ENCODE measurements at regions not wholly inside any gene's neighbourhood (a gene's known extent, or its start where the extent isn't known, plus 50 kb on each side); places are given as distances from the start of the nearest gene placed in this dataset.
A peak's percentile ranks its signal among the peaks of the same experiment; 100 is the strongest.
"Not testable (repeated sequence)": the region's sequence is repeated elsewhere in the genome, so short reads cannot be mapped to it uniquely, and the experiment has no call there.

- TF ChIP-seq CTCF (IDR thresholded peaks at IDR 0.05; ENCODE audit: insufficient read depth, low read length): no peak
- H3K4me3 ChIP-seq (ENCODE audit: low read depth, low read length): no peak overlapping the region
- no peak for DNase-seq (ENCODE audit: low read depth)
These were observed 96.5 kb downstream of the PLEKHG1 start for GRCh38 chr6:150696190-150696589.

GRCh38 chr6:150696918-150697317, 97.2 kb downstream of the PLEKHG1 start:
- H3K4me3 ChIP-seq (ENCODE audit: low read depth, low read length); DNase-seq (ENCODE audit: low read depth): not testable (repeated sequence)

GRCh38 chr6:150697515-150697914, 97.8 kb downstream of the PLEKHG1 start:
- TF ChIP-seq CTCF (IDR thresholded peaks at IDR 0.05; ENCODE audit: insufficient read depth, low read length): no peak
- DNase-seq (ENCODE audit: low read depth): peak; percentile 7
- no peak overlapping the region for H3K4me3 ChIP-seq (ENCODE audit: low read depth, low read length)

GRCh38 chr6:150698391-150698790, 98.7 kb downstream of the PLEKHG1 start:
- DNase-seq (ENCODE audit: low read depth): no peak
- no peak for TF ChIP-seq CTCF (IDR thresholded peaks at IDR 0.05; ENCODE audit: insufficient read depth, low read length)
- no peak overlapping the region for H3K4me3 ChIP-seq (ENCODE audit: low read depth, low read length)

- no peak overlapping the region for H3K4me3 ChIP-seq (ENCODE audit: low read depth, low read length)
- TF ChIP-seq CTCF (IDR thresholded peaks at IDR 0.05; ENCODE audit: insufficient read depth, low read length): no peak
- DNase-seq (ENCODE audit: low read depth): no peak
These were observed 103.0 kb downstream of the PLEKHG1 start for GRCh38 chr6:150702675-150703074.

- TF ChIP-seq CTCF (IDR thresholded peaks at IDR 0.05; ENCODE audit: insufficient read depth, low read length): no peak
- H3K4me3 ChIP-seq (ENCODE audit: low read depth, low read length): no peak overlapping the region
- DNase-seq (ENCODE audit: low read depth): no peak
These were observed 104.9 kb downstream of the PLEKHG1 start for GRCh38 chr6:150704447-150705192.

GRCh38 chr6:150705392-150705791, 105.7 kb downstream of the PLEKHG1 start:
- no peak overlapping the region for H3K4me3 ChIP-seq (ENCODE audit: low read depth, low read length)
- no peak for DNase-seq (ENCODE audit: low read depth)
- TF ChIP-seq CTCF (IDR thresholded peaks at IDR 0.05; ENCODE audit: insufficient read depth, low read length): no peak

Data from fibroblast of the aortic adventitia (primary cell).